Bronchial epithelial cell (primary cell): ENCODE measurements at regions not wholly inside any gene's neighbourhood (a gene's known extent, or its start where the extent isn't known, plus 50 kb on each side); places are given as distances from the start of the nearest gene placed in this dataset.

Source experiments
- DNase-seq: peaks from one replicate; pipeline ENCODE4 v3.0.0-alpha.2; 2010; ENCODE audit warnings: low read depth
- FAIRE-seq: peaks from 2 replicates; lab custom pipeline; 2011; peaks lifted over from hg19 to GRCh38; lab: Jason Lieb, UNC
- H3K27me3 ChIP-seq: 2 replicates; pipeline ENCODE4 v1.5.1; 2011; ENCODE audit warnings: low read length; ENCODE audit not compliant: control insufficient read depth, insufficient read depth
- H3K36me3 ChIP-seq: 2 replicates; pipeline ENCODE4 v1.5.1; 2011; ENCODE audit warnings: low read length; ENCODE audit not compliant: control insufficient read depth, insufficient read depth
- H3K4me3 ChIP-seq: 2 replicates; pipeline ENCODE4 v1.5.1; 2011; ENCODE audit warnings: mild to moderate bottlenecking, low read depth, low read length, control low read depth
- TF ChIP-seq, protein P1 (sequence below): IDR thresholded peaks from 2 replicates; pipeline ENCODE4 v1.5.1; 2011; ENCODE audit warnings: mild to moderate bottlenecking, moderate library complexity, low read length, control low read depth, inconsistent platforms; ENCODE audit not compliant: insufficient read depth, severe bottlenecking

DNA sequence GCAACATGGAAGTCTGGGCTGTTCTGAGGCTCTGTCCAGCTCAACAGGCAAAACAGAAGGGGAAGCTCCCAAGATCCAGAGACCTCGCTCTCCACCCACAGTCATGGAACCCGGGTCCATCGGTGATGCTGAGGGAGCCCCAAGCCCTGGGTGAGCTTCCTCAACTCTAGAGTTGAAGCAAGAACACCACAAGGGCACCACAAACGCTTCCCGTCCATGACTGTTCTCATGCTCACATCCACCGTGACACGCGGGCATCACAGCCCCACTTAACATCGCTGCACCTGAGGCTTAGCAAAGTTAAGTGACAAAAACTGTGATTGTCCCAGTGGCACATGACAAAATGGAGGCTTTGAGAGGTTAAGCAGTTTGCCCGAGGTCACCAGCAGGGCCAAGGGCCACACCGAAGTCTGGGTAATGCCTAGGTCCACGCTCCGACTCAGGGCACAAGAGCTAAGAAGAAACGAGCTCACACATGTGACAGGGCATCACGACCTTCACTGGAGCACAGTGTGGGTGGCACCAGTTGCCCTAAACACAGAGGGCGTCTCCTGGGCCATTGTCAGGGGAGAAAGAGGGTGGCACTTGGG lies 110.6 kb downstream of the OAT start:
- TF ChIP-seq, protein P1, sequence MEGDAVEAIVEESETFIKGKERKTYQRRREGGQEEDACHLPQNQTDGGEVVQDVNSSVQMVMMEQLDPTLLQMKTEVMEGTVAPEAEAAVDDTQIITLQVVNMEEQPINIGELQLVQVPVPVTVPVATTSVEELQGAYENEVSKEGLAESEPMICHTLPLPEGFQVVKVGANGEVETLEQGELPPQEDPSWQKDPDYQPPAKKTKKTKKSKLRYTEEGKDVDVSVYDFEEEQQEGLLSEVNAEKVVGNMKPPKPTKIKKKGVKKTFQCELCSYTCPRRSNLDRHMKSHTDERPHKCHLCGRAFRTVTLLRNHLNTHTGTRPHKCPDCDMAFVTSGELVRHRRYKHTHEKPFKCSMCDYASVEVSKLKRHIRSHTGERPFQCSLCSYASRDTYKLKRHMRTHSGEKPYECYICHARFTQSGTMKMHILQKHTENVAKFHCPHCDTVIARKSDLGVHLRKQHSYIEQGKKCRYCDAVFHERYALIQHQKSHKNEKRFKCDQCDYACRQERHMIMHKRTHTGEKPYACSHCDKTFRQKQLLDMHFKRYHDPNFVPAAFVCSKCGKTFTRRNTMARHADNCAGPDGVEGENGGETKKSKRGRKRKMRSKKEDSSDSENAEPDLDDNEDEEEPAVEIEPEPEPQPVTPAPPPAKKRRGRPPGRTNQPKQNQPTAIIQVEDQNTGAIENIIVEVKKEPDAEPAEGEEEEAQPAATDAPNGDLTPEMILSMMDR = no peak
- H3K27me3 ChIP-seq = no peaks in the 10 kb centered on the region
- H3K4me3 ChIP-seq = no peak overlapping the region
- DNase-seq = no peak
- H3K36me3 ChIP-seq = no peaks in the 10 kb centered on the region
- FAIRE-seq = no peak

DNA sequence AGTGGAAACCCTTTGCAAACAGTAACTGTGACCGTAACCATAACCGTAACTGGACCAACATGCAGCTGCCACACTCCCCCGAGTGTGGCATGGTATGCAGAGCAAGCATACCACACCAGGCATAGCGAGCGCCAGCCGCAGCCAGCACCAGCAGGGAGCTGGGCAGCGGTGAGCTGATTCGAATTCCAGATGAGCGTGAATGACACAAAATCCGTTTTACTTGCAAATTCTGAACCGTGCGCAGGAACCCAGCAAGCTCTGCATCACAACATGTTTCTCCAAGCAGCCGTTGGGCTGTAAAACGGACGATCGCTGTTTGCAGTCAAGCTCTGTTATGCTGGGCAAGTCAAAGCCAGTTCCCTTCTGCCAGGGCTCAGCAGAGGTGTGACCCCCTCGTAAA lies 111.1 kb downstream of the OAT start:
- Histone ChIP-seq H3K4me3 (no peak overlapping the region), H3K36me3 (no peaks in the 10 kb centered on the region), H3K27me3 (no peaks in the 10 kb centered on the region)
- TF ChIP-seq, protein P1 = no peak
- FAIRE-seq (no peak), DNase-seq (no peak)

DNA sequence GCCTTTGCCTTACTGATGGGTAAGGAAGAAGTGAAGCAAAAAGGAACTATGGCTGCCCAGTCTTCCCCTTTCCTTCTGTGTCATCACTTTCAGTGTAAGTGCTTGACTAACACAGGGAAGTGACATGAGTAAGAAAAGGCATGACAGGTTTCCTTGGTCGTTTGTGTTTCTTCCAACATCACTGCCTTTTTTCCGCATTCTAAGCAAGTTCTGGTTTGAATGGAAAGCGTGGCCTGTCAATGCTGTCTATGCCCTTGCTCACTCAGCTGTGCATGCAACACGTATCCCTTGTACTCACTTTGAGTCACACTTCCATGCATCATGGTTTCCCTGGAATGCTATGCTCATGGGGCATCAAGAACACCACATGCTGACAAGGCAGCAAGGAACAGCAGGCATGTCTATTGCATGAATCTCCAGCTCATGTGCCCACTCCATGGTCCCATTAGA lies 111.8 kb downstream of the OAT start:
- H3K27me3 ChIP-seq = no peaks in the 10 kb centered on the region
- no peaks in the 10 kb centered on the region for H3K36me3 ChIP-seq
- TF ChIP-seq, protein P1 = no peak
- FAIRE-seq = peak; percentile 64
- no peak overlapping the region for H3K4me3 ChIP-seq
- peak; percentile 71 for DNase-seq

DNA sequence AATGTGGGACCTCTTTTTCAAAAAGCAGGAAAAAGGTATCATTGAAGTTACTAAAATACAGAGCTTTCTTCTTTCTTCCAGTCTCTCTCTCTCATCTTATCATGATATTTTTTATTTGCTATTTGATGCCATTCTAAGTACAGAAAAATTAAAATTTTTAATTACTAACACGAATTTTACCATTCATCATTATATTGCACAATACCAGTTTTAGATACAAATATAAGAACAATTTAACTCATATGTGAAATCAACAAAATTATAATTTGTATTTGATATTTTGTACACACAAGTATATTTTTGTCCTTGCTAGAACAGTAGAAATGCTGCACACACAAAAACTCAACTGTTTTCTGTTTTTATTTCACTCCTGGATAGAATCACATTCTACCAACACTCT lies 112.2 kb downstream of the OAT start:
- Histone ChIP-seq H3K36me3 (no peaks in the 10 kb centered on the region), H3K27me3 (no peaks in the 10 kb centered on the region), H3K4me3 (no peak overlapping the region)
- TF ChIP-seq, protein P1 = no peak
- no peak for FAIRE-seq
- no peak for DNase-seq

DNA sequence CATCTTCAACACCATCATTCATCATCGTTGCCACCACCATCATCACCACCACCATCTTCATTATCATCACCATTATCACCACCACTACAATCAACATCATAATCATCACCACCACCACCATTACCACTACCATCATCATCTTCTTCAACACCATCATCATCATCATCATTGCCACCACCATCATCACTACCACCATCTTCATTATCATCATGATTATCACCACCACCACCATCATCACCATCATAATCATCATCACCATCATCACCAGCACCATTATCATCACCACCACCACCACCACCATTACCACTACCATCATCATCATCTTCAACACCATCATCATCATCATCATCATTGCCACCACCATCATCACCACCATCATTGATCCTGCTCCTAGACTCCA lies 112.7 kb downstream of the OAT start:
- H3K36me3 ChIP-seq = no peaks in the 10 kb centered on the region
- no peak overlapping the region for H3K4me3 ChIP-seq
- DNase-seq (no peak), FAIRE-seq (no peak)
- TF ChIP-seq, protein P1 = no peak
- H3K27me3 ChIP-seq = no peaks in the 10 kb centered on the region

DNA sequence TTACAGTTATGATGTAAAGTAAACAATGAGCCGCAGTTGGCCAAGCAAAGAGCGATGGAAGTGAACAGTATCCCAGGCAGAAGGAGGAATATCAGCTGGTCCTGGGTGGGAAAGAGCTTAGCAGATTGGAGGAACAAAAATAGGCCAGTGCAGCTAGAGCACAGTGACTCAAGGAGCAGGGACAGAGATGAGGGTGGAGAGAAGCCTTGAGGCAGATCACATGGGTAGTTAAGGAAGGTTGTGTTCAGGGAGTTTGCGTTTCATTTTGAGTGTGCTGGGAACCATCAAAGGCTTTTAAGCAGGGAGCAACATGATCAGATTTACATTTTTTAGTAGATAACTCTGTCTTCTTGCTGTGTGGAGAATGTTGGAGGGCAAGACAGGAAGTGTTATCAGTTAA lies 113.6 kb downstream of the OAT start:
- H3K4me3 ChIP-seq = no peak overlapping the region
- FAIRE-seq (no peak), DNase-seq (no peak)
- TF ChIP-seq, protein P1 = no peak
- no peaks in the 10 kb centered on the region for H3K27me3 ChIP-seq
- H3K36me3 ChIP-seq = no peaks in the 10 kb centered on the region
